GM12892 (cell line): ENCODE measurements at regions not wholly inside any gene's neighbourhood (a gene's known extent, or its start where the extent isn't known, plus 50 kb on each side); places are given as distances from the start of the nearest gene placed in this dataset.
"Not testable (repeated sequence)": the region's sequence is repeated elsewhere in the genome, so short reads cannot be mapped to it uniquely, and the experiment has no call there.

Source experiments
- DNase-seq: peaks from one replicate; pipeline ENCODE4 v3.0.0; 2011; ENCODE audit not compliant: insufficient read length
- FAIRE-seq: peaks from 2 replicates; lab custom pipeline; 2011; peaks lifted over from hg19 to GRCh38; lab: Jason Lieb, UNC
- POLR2A ChIP-seq: IDR thresholded peaks from 2 replicates; pipeline ENCODE4 v1.6.1; 2011; ENCODE audit warnings: low read depth, low read length, control low read depth
- POLR2AphosphoS5 ChIP-seq: IDR thresholded peaks from 2 replicates; pipeline ENCODE4 v1.6.1; 2011; ENCODE audit warnings: low read depth, low read length, control low read depth
- TAF1 ChIP-seq: IDR thresholded peaks from 2 replicates; pipeline ENCODE4 v1.6.1; 2011; ENCODE audit warnings: low read depth, mild to moderate bottlenecking, control low read depth, low read length, borderline replicate concordance

- no peak for TF ChIP-seq POLR2A
- DNase-seq (no peak), FAIRE-seq (no peak)
These were observed 192.6 kb downstream of the HIPK3 start for GRCh38 chr11:33449798-33450197.

- no peak for TF ChIP-seq POLR2A
- no peak for TF ChIP-seq POLR2AphosphoS5
- TF ChIP-seq TAF1: no peak
- FAIRE-seq: no peak
- DNase-seq: no peak
These were observed 191.4 kb downstream of the HIPK3 start for GRCh38 chr11:33448461-33449130.

GRCh38 chr11:33445761-33446161, 188.6 kb downstream of the HIPK3 start:
- TF ChIP-seq POLR2A (no peak), POLR2AphosphoS5 (no peak), TAF1 (no peak)
- FAIRE-seq (no peak), DNase-seq (no peak)

- TF ChIP-seq TAF1: no peak
- TF ChIP-seq POLR2A: no peak
- TF ChIP-seq POLR2AphosphoS5: no peak
- DNase-seq (no peak), FAIRE-seq (no peak)
These were observed 187.8 kb downstream of the HIPK3 start for GRCh38 chr11:33444835-33445594.

- DNase-seq: no peak
- no peak for TF ChIP-seq POLR2A
- TF ChIP-seq TAF1: no peak
- TF ChIP-seq POLR2AphosphoS5: no peak
- no peak for FAIRE-seq
These were observed 186.5 kb downstream of the HIPK3 start for GRCh38 chr11:33443684-33444083.

GRCh38 chr11:33438301-33438700, 181.1 kb downstream of the HIPK3 start:
- FAIRE-seq: no peak
- no peak for DNase-seq
- TF ChIP-seq POLR2AphosphoS5: no peak
- TF ChIP-seq TAF1: no peak
- no peak for TF ChIP-seq POLR2A

GRCh38 chr11:33437529-33437928, 180.3 kb downstream of the HIPK3 start:
- no peak for DNase-seq
- TF ChIP-seq POLR2AphosphoS5 (no peak), TAF1 (no peak), POLR2A (no peak)
- no peak for FAIRE-seq

- FAIRE-seq (no peak), DNase-seq (no peak)
- no peak for TF ChIP-seq POLR2AphosphoS5
- no peak for TF ChIP-seq TAF1
- TF ChIP-seq POLR2A: no peak
These were observed 178.0 kb downstream of the HIPK3 start for GRCh38 chr11:33435216-33435615.

- FAIRE-seq: no peak
- no peak for DNase-seq
- TF ChIP-seq POLR2A (no peak), POLR2AphosphoS5 (no peak), TAF1 (no peak)
These were observed 177.1 kb downstream of the HIPK3 start for GRCh38 chr11:33434294-33434693.

GRCh38 chr11:33428435-33428834, 171.3 kb downstream of the HIPK3 start:
- not testable (repeated sequence) for FAIRE-seq, DNase-seq

- FAIRE-seq: no peak
- no peak for DNase-seq
- TF ChIP-seq TAF1: no peak
- no peak for TF ChIP-seq POLR2A
- TF ChIP-seq POLR2AphosphoS5: no peak
These were observed 163.9 kb downstream of the HIPK3 start for GRCh38 chr11:33420959-33421566.

- DNase-seq: no peak
- FAIRE-seq: no peak
- TF ChIP-seq POLR2AphosphoS5: no peak
- TF ChIP-seq POLR2A: no peak
- TF ChIP-seq TAF1: no peak
These were observed 162.7 kb downstream of the HIPK3 start for GRCh38 chr11:33419924-33420323.
